ENCODE measurements at regions not wholly inside any gene's neighbourhood (a gene's known extent, or its start where the extent isn't known, plus 50 kb on each side); places are given as distances from the start of the nearest gene placed in this dataset.

DNA sequence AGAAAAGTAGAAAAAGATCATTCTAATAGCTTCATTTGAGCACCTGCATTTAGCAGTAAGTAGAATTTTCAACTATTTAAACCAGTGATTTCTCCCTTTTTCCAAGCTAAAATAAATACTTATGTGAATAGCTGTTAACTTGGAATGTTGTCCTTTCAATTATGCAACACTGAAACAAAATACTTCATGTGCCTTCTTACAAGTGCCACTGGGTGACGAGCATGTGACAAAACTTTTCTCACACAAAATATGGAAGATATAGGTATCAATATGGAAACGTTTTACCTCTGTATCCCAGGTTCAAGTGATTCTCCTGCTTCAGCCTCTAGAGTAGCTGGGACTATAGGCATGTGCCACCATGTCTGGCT, 708.3 kb downstream of the STIM2 start:
- Mint-ChIP-seq H3K4me3 (no peak overlapping the region), H3K27ac (no peak overlapping the region), H3K4me1 (ENCODE audit: unreplicated experiment) (no peaks in the 10 kb centered on the region), H3K36me3 (no peaks in the 10 kb centered on the region), H3K27me3 (no peaks in the 10 kb centered on the region), H3K9me3 (no peaks in the 10 kb centered on the region)
- no peak for DNase-seq (ENCODE audit: extremely low spot score, unreplicated experiment)
- TF ChIP-seq, protein P1, sequence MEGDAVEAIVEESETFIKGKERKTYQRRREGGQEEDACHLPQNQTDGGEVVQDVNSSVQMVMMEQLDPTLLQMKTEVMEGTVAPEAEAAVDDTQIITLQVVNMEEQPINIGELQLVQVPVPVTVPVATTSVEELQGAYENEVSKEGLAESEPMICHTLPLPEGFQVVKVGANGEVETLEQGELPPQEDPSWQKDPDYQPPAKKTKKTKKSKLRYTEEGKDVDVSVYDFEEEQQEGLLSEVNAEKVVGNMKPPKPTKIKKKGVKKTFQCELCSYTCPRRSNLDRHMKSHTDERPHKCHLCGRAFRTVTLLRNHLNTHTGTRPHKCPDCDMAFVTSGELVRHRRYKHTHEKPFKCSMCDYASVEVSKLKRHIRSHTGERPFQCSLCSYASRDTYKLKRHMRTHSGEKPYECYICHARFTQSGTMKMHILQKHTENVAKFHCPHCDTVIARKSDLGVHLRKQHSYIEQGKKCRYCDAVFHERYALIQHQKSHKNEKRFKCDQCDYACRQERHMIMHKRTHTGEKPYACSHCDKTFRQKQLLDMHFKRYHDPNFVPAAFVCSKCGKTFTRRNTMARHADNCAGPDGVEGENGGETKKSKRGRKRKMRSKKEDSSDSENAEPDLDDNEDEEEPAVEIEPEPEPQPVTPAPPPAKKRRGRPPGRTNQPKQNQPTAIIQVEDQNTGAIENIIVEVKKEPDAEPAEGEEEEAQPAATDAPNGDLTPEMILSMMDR (conservative IDR thresholded peaks at IDR 0.05): no peak

DNA sequence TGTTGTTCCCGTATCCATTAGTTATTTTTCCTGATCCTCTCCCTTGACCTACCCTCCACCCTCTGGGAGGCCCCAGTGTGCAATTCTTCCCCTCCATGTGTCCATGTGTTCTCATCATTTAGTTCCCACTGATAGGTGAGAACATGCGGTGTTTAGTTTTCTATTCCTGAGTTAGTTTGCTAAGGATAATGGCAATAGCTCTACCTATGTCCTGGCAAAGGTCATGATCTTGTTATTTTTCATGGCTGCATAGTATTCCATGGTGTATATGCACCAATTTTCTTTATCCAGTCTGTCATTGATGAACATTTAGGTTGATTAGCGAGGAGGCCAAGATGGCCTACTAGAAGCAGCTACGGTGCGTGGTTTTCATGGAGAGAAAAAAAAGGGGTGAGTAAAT, 714.1 kb downstream of the STIM2 start:
- no peak for DNase-seq (ENCODE audit: extremely low spot score, unreplicated experiment)
- Mint-ChIP-seq H3K27ac (no peak overlapping the region), H3K27me3 (no peaks in the 10 kb centered on the region), H3K36me3 (no peaks in the 10 kb centered on the region), H3K4me1 (ENCODE audit: unreplicated experiment) (no peaks in the 10 kb centered on the region), H3K9me3 (peaks cover 5% of the 10 kb centered on the region), H3K4me3 (no peak overlapping the region)
- TF ChIP-seq, protein P1 (conservative IDR thresholded peaks at IDR 0.05): no peak

DNA sequence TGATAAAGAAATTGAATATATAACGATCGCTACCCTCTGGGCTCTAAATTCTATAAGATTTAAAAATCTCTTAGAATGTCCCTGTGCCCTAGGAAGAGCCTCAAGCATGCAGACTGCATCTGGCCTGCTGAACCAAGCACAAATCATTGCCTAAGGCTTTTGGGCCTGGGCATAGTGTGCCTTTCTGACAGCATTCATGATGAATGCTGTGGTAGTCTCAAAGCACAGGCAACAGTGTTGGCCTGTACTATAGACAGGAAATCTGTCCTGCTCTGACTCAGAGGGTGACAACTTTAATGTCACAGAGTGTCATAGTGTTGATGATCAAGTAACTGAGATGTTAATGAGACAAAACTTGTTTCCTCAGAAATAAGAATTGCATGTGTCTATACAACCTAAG, 717.3 kb downstream of the STIM2 start:
- H3K4me1 Mint-ChIP-seq (ENCODE audit: unreplicated experiment): no peaks in the 10 kb centered on the region
- H3K27ac Mint-ChIP-seq: no peak overlapping the region
- H3K9me3 Mint-ChIP-seq: peaks cover 5% of the 10 kb centered on the region
- no peak overlapping the region for H3K4me3 Mint-ChIP-seq
- TF ChIP-seq, protein P1 (conservative IDR thresholded peaks at IDR 0.05): no peak
- H3K36me3 Mint-ChIP-seq: no peaks in the 10 kb centered on the region
- no peak for DNase-seq (ENCODE audit: extremely low spot score, unreplicated experiment)
- H3K27me3 Mint-ChIP-seq: no peaks in the 10 kb centered on the region

DNA sequence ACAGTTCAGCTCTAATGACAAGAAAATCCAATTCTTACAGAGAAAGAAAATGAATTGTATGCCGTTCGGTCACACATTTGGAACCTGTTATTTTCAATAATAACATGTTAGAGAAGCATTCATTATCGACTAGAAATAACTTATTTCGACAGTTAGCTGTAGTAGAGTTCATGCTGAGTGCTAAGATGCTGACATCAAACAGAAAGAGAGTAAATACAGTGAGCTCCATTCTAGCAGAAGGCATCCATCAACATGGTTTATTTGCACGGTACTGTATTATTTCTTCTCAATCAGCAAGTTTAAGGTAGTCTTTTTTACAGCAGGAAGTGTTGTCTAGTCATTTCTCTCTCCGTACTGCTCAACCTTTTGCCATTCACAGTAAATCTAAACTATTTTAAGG, 732.1 kb downstream of the STIM2 start:
- H3K9me3 Mint-ChIP-seq: no peaks in the 10 kb centered on the region
- DNase-seq (ENCODE audit: extremely low spot score, unreplicated experiment): no peak
- H3K4me3 Mint-ChIP-seq: peak overlapping the region; percentile 20
- H3K4me1 Mint-ChIP-seq (ENCODE audit: unreplicated experiment): peaks cover 23% of the 10 kb centered on the region
- peak overlapping the region; percentile 4 for H3K27ac Mint-ChIP-seq
- no peaks in the 10 kb centered on the region for H3K36me3 Mint-ChIP-seq
- H3K27me3 Mint-ChIP-seq: no peaks in the 10 kb centered on the region
- TF ChIP-seq, protein P1 (conservative IDR thresholded peaks at IDR 0.05): no peak

DNA sequence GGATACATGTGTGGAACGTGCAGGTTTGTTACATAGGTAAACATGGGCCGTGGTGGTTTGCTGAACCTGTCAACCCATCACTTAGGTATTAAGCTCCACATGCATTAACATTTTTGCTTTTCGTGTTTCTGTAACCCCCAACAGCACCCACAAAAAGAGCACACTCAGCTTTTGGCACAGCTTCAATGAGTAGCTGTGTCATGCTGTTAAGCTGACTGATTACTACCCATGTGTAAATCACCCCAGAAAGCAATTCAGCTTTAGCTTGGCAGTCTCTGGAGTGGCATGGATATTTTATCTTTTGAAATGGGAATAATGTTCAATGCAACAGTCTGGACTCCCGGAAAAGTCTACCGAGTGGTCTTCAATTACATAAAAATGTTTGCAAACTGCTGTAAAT, 734.3 kb downstream of the STIM2 start:
- Mint-ChIP-seq H3K27ac (no peak overlapping the region), H3K27me3 (no peaks in the 10 kb centered on the region), H3K4me3 (no peak overlapping the region), H3K4me1 (ENCODE audit: unreplicated experiment) (peaks cover 23% of the 10 kb centered on the region), H3K9me3 (no peaks in the 10 kb centered on the region), H3K36me3 (no peaks in the 10 kb centered on the region)
- TF ChIP-seq, protein P1 (conservative IDR thresholded peaks at IDR 0.05): no peak
- no peak for DNase-seq (ENCODE audit: extremely low spot score, unreplicated experiment)

Data from type B pancreatic cell (in vitro differentiated cells).